C4-2B (cell line): ENCODE measurements at regions not wholly inside any gene's neighbourhood (a gene's known extent, or its start where the extent isn't known, plus 50 kb on each side); places are given as distances from the start of the nearest gene placed in this dataset.

Source experiments
- CTCF ChIP-seq: fragments of 450-650 bp; conservative IDR thresholded peaks from 2 replicates; pipeline ENCODE4 v1.5.1; 2017; ENCODE audit warnings: mild to moderate bottlenecking
- ZFX ChIP-seq: fragments of 450-650 bp; IDR thresholded peaks from 2 replicates; pipeline ENCODE4 v1.6.1; 2017

DNA sequence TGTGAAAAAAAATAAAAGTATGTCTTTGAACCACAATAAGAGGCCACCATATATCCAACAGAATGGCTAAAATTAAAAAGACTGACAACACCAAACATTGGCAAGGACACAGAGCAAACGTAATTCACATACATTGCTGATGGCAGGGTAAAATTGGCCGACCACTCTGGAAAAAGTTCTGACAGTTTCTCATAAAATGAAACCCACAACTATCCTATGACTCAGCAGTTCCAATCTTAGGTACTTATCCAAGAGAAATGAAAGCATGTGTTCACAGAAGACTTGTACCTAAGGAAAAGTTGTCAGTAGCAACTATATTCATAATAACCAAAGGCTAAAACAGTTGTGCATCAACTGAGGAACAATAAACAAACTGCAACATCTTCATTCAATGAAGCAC lies 357.3 kb upstream of the XYLT1 start:
- TF ChIP-seq CTCF (no peak), ZFX (no peak)
